IMR-90 (cell line): ENCODE measurements at regions not wholly inside any gene's neighbourhood (a gene's known extent, or its start where the extent isn't known, plus 50 kb on each side); places are given as distances from the start of the nearest gene placed in this dataset.

Experiments used
- ATAC-seq: fragments of 200-7000 bp; cut with Tn5 transposase; 2 replicates; pipeline ENCODE4 v1.9.1; 2020; ENCODE audit warnings: low read depth, mild to moderate bottlenecking, moderate library complexity
- BruUV-seq: library from RNA; stranded (reverse); fragments of 400-500 nt; replicated peaks from 2 replicates; lab custom pipeline; 2021; lab: Mats Ljungman, UMichigan
- CTCF ChIA-PET: fragments of 300-600 bp; formaldehyde crosslinking; extraction: SDS; loops from one replicate; lab custom pipeline; 2021; ENCODE audit warnings: antibody characterized with exemption; lab: Yijun Ruan, JAX
- POLR2A ChIA-PET: fragments of 300-600 bp; sonication (Branson Sonifier 250); formaldehyde crosslinking; loops from one replicate; lab custom pipeline; 2022; ENCODE audit warnings: antibody characterized with exemption; ENCODE audit not compliant: unreplicated experiment; lab: Charles Lee
- DNase-seq: peaks from one replicate; pipeline ENCODE4 v3.0.0; 2013
- H2AFZ ChIP-seq: replicated peaks from 2 replicates; pipeline ENCODE3; 2013; ENCODE audit warnings: low read length, mild to moderate bottlenecking; ENCODE audit not compliant: poor library complexity
- H2AK5ac ChIP-seq: 2 replicates; pipeline ENCODE4 v1.6.1; 2013; ENCODE audit warnings: low read depth, low read length, inconsistent platforms
- H2AK9ac ChIP-seq: replicated peaks from 2 replicates; pipeline ENCODE3; 2013; ENCODE audit warnings: mild to moderate bottlenecking, low read depth, low read length, moderate library complexity; ENCODE audit not compliant: poor library complexity
- H2BK120ac ChIP-seq: 2 replicates; pipeline ENCODE4 v1.6.1; 2013; ENCODE audit warnings: low read depth, low read length, inconsistent platforms
- H2BK15ac ChIP-seq: 3 replicates; pipeline ENCODE4 v1.6.1; 2013; ENCODE audit warnings: low read depth, low read length, inconsistent platforms
- H2BK20ac ChIP-seq: 2 replicates; pipeline ENCODE4 v1.6.1; 2013; ENCODE audit warnings: low read depth, mild to moderate bottlenecking, inconsistent platforms, low read length, moderate library complexity
- H2BK5ac ChIP-seq: 2 replicates; pipeline ENCODE4 v1.6.1; 2013; ENCODE audit warnings: mild to moderate bottlenecking, low read depth, low read length, inconsistent platforms; ENCODE audit not compliant: poor library complexity, severe bottlenecking
- H3K14ac ChIP-seq: replicated peaks from 2 replicates; pipeline ENCODE4 v1.6.1; 2013; ENCODE audit warnings: low read depth, low read length, inconsistent platforms
- H3K18ac ChIP-seq: 2 replicates; pipeline ENCODE4 v1.6.1; 2013; ENCODE audit warnings: low read depth, low read length, control low read depth
- H3K23ac ChIP-seq: 2 replicates; pipeline ENCODE4 v1.6.1; 2013; ENCODE audit warnings: low read depth, low read length, inconsistent platforms
- H3K27ac ChIP-seq: 2 replicates; pipeline ENCODE4 v1.5.1; 2013; ENCODE audit warnings: mild to moderate bottlenecking, control low read depth, low read length; ENCODE audit not compliant: insufficient read depth
- H3K27me3 ChIP-seq: 2 replicates; pipeline ENCODE4 v1.6.1; 2013; ENCODE audit warnings: low read length; ENCODE audit not compliant: control insufficient read depth, insufficient read depth
- H3K36me3 ChIP-seq: 2 replicates; pipeline ENCODE4 v1.6.1; 2013; ENCODE audit warnings: low read length, mixed read lengths; ENCODE audit not compliant: control insufficient read depth, insufficient read depth
- H3K4ac ChIP-seq: 2 replicates; pipeline ENCODE4 v1.6.1; 2013; ENCODE audit warnings: low read depth, low read length, inconsistent platforms
- H3K4me1 ChIP-seq: 2 replicates; pipeline ENCODE4 v1.6.1; 2013; ENCODE audit warnings: low read length, mixed read lengths; ENCODE audit not compliant: control insufficient read depth, insufficient read depth
- H3K4me2 ChIP-seq: 2 replicates; pipeline ENCODE4 v1.6.1; 2013; ENCODE audit warnings: low read depth, mild to moderate bottlenecking, control low read depth, low read length, moderate library complexity
- H3K4me3 ChIP-seq: 2 replicates; pipeline ENCODE4 v1.5.1; 2013; ENCODE audit warnings: low read depth, mild to moderate bottlenecking, control low read depth, low read length, moderate library complexity; ENCODE audit not compliant: insufficient read depth
- H3K56ac ChIP-seq: 2 replicates; pipeline ENCODE4 v1.6.1; 2013; ENCODE audit warnings: low read length, inconsistent platforms; ENCODE audit not compliant: insufficient read depth; ENCODE audit errors: extremely low read depth
- H3K79me1 ChIP-seq, 2 experiments: 2 replicates each; pipeline ENCODE4 v1.6.1; 2013; ENCODE audit warnings: low read length in 2 of 2, inconsistent platforms in 1 of 2, low read depth in 1 of 2
- H3K9ac ChIP-seq: 2 replicates; pipeline ENCODE4 v1.6.1; 2013; ENCODE audit warnings: low read depth, low read length, control low read depth
- H3K9me1 ChIP-seq: 2 replicates; pipeline ENCODE4 v1.6.1; 2013; ENCODE audit warnings: low read length, inconsistent platforms; ENCODE audit not compliant: insufficient read depth
- H3K9me3 ChIP-seq: 2 replicates; pipeline ENCODE4 v1.6.1; 2013; ENCODE audit warnings: low read length; ENCODE audit not compliant: control insufficient read depth, insufficient read depth
- H4K20me1 ChIP-seq: 2 replicates; pipeline ENCODE4 v1.6.1; 2013; ENCODE audit warnings: low read length, inconsistent platforms; ENCODE audit not compliant: insufficient read depth
- H4K5ac ChIP-seq: 2 replicates; pipeline ENCODE4 v1.6.1; 2013; ENCODE audit warnings: mild to moderate bottlenecking, low read depth, low read length, control low read depth
- H4K8ac ChIP-seq, 2 experiments: 2 replicates each; pipeline ENCODE4 v1.6.1; 2013; ENCODE audit warnings: low read depth in 2 of 2, low read length in 2 of 2, control low read depth in 1 of 2, inconsistent platforms in 1 of 2
- H4K91ac ChIP-seq: 2 replicates; pipeline ENCODE4 v1.6.1; 2013; ENCODE audit warnings: low read depth, low read length, inconsistent platforms; ENCODE audit not compliant: insufficient read depth
- BHLHE40 ChIP-seq: fragments of 150-350 bp; IDR thresholded peaks from 2 replicates; pipeline ENCODE4 v1.6.1; 2016; ENCODE audit warnings: mild to moderate bottlenecking, low read depth, low read length
- CEBPB ChIP-seq: IDR thresholded peaks from 2 replicates; pipeline ENCODE4 v1.6.1; 2012; ENCODE audit warnings: low read depth, low read length, improper control_type of control experiment
- CHD1 ChIP-seq: IDR thresholded peaks from 2 replicates; pipeline ENCODE4 v1.6.1; 2012; ENCODE audit warnings: low read depth, low read length, improper control_type of control experiment
- FOS ChIP-seq: fragments of 150-350 bp; IDR thresholded peaks from 2 replicates; pipeline ENCODE4 v1.6.1; 2016; ENCODE audit warnings: low read depth, low read length
- MAFK ChIP-seq: IDR thresholded peaks from 2 replicates; pipeline ENCODE4 v1.6.1; 2012; ENCODE audit warnings: low read depth, low read length, improper control_type of control experiment
- MAZ ChIP-seq: IDR thresholded peaks from 2 replicates; pipeline ENCODE4 v1.6.1; 2012; ENCODE audit warnings: low read depth, mild to moderate bottlenecking, low read length, improper control_type of control experiment, moderate library complexity, borderline replicate concordance
- MXI1 ChIP-seq: IDR thresholded peaks from 2 replicates; pipeline ENCODE4 v1.6.1; 2012; ENCODE audit warnings: low read depth, mild to moderate bottlenecking, low read length, moderate library complexity, borderline replicate concordance
- NFE2L2 ChIP-seq: fragments of 150-350 bp; IDR thresholded peaks from 2 replicates; pipeline ENCODE4 v1.6.1; 2016; ENCODE audit warnings: low read depth, mild to moderate bottlenecking, low read length
- POLR2A ChIP-seq: IDR thresholded peaks from 2 replicates; pipeline ENCODE4 v1.6.1; 2012; ENCODE audit warnings: mild to moderate bottlenecking, low read depth, low read length
- RAD21 ChIP-seq: IDR thresholded peaks from 2 replicates; pipeline ENCODE4 v1.6.1; 2012; ENCODE audit warnings: low read length, improper control_type of control experiment
- RCOR1 ChIP-seq: IDR thresholded peaks from 2 replicates; pipeline ENCODE4 v1.6.1; 2012; ENCODE audit warnings: mild to moderate bottlenecking, low read length, improper control_type of control experiment; ENCODE audit not compliant: insufficient replicate concordance
- RFX5 ChIP-seq: IDR thresholded peaks from 2 replicates; pipeline ENCODE4 v1.8.0; 2012; ENCODE audit warnings: low read depth, mild to moderate bottlenecking, low read length, moderate library complexity
- SMC3 ChIP-seq: fragments of 150-350 bp; IDR thresholded peaks from 2 replicates; pipeline ENCODE4 v1.6.1; 2016; ENCODE audit warnings: low read depth, mild to moderate bottlenecking, antibody characterized with exemption, low read length, moderate library complexity
- WGBS, 2 experiments: methylation state at CpG; one replicate each; pipeline versions ENCODE4 v1.1.5 to v1.1.7; 2013; ENCODE audit warnings: missing lambda C conversion rate in 2 of 2; ENCODE audit not compliant: insufficient read length in 1 of 2; ENCODE audit errors: extremely low coverage in 2 of 2; 5-methylcytosine and 5-hydroxymethylcytosine counted together
- dilution Hi-C: fragments of 300-500 bp; cut with HindIII; formaldehyde crosslinking; loops from one replicate; pipeline ENCODE4 v1.14.3; 2018; ENCODE audit warnings: low sequenced_read_pairs; ENCODE audit not compliant: unreplicated experiment
- in situ Hi-C: fragments of 300-500 bp; cut with MboI; formaldehyde crosslinking; loops from 3 replicates; pipeline ENCODE4 v1.14.3; 2019; ENCODE audit warnings: low sequenced_read_pairs, inconsistent platforms, mixed read lengths
- intact Hi-C: fragments of 100-400 bp; cut with micrococcal nuclease; formaldehyde crosslinking; loops from 2 replicates; pipeline ENCODE4 v1.10.0; 2022
- TF ChIP-seq, protein P1 (sequence below): fragments of 150-350 bp; IDR thresholded peaks from 2 replicates; pipeline ENCODE4 v1.6.1; 2017; ENCODE audit warnings: mild to moderate bottlenecking, antibody characterized with exemption, low read length, low read depth
- TF ChIP-seq, protein P2 (sequence below): fragments of 150-350 bp; IDR thresholded peaks from 2 replicates; pipeline ENCODE4 v1.6.1; 2016; ENCODE audit warnings: low read depth, mild to moderate bottlenecking, low read length, moderate library complexity, borderline replicate concordance
- TF ChIP-seq, protein P3 (sequence below): conservative IDR thresholded peaks from 2 replicates; pipeline ENCODE4 v1.5.1; 2012; ENCODE audit warnings: mild to moderate bottlenecking, low read depth, low read length, improper control_type of control experiment

DNA sequence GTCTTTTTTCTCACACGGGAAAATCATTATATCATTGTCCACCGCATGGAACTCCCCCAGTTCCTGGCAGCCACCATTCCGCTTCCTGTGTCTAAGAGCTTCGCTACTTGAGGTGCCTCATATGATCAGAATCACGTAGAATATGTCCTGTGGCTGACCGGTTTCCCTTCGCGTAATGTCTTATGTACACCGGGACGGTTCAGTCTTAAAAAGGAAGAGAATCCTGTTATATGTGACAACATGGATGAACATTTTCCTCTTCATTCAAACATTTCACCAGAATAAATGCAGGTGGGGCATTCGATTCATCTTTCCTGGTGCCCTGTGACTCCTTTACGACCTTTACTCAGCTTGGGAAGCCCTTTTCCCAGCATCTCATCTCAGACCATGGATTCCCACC, 131.7 kb upstream of the TWIST2 start:
- no peak overlapping the region for H2BK5ac ChIP-seq
- H3K9me3 ChIP-seq, result peaks cover 3% of the 10 kb centered on the region; the same call in 1 of the 2 replicates
- POLR2A ChIA-PET, result no interaction called here
- no peak overlapping the region for H2BK20ac ChIP-seq
- peaks cover 15% of the 10 kb centered on the region for H3K27me3 ChIP-seq
- H3K4ac ChIP-seq, result no peak overlapping the region
- no peak for ATAC-seq
- no peak for DNase-seq
- H3K14ac ChIP-seq, result no peak overlapping the region
- no peak overlapping the region for H3K9ac ChIP-seq
- no peak overlapping the region for H4K91ac ChIP-seq
- intact Hi-C loops (no loop called here), dilution Hi-C loops (no loop called here), in situ Hi-C loops (no loop called here)
- no peak overlapping the region for H3K27ac ChIP-seq
- no TSS peak for BruUV-seq
- H3K4me3 ChIP-seq, result no peak overlapping the region
- H2BK15ac ChIP-seq, result no peak overlapping the region
- H2AK5ac ChIP-seq, result no peak overlapping the region
- no peak overlapping the region for H4K5ac ChIP-seq
- TF ChIP-seq CHD1 (no peak), RFX5 (no peak), RCOR1 (no peak), CEBPB (no peak), MXI1 (no peak), MAZ (no peak), POLR2A (no peak), NFE2L2 (no peak), MAFK (no peak), FOS (no peak), RAD21 (no peak), SMC3 (no peak), BHLHE40 (no peak)
- TF ChIP-seq, protein P1, sequence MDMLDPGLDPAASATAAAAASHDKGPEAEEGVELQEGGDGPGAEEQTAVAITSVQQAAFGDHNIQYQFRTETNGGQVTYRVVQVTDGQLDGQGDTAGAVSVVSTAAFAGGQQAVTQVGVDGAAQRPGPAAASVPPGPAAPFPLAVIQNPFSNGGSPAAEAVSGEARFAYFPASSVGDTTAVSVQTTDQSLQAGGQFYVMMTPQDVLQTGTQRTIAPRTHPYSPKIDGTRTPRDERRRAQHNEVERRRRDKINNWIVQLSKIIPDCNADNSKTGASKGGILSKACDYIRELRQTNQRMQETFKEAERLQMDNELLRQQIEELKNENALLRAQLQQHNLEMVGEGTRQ, result no peak
- TF ChIP-seq, protein P2, sequence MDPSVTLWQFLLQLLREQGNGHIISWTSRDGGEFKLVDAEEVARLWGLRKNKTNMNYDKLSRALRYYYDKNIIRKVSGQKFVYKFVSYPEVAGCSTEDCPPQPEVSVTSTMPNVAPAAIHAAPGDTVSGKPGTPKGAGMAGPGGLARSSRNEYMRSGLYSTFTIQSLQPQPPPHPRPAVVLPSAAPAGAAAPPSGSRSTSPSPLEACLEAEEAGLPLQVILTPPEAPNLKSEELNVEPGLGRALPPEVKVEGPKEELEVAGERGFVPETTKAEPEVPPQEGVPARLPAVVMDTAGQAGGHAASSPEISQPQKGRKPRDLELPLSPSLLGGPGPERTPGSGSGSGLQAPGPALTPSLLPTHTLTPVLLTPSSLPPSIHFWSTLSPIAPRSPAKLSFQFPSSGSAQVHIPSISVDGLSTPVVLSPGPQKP, result no peak
- TF ChIP-seq, protein P3, sequence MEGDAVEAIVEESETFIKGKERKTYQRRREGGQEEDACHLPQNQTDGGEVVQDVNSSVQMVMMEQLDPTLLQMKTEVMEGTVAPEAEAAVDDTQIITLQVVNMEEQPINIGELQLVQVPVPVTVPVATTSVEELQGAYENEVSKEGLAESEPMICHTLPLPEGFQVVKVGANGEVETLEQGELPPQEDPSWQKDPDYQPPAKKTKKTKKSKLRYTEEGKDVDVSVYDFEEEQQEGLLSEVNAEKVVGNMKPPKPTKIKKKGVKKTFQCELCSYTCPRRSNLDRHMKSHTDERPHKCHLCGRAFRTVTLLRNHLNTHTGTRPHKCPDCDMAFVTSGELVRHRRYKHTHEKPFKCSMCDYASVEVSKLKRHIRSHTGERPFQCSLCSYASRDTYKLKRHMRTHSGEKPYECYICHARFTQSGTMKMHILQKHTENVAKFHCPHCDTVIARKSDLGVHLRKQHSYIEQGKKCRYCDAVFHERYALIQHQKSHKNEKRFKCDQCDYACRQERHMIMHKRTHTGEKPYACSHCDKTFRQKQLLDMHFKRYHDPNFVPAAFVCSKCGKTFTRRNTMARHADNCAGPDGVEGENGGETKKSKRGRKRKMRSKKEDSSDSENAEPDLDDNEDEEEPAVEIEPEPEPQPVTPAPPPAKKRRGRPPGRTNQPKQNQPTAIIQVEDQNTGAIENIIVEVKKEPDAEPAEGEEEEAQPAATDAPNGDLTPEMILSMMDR, result no peak
- no peak overlapping the region for H2AK9ac ChIP-seq
- no peak overlapping the region for H2AFZ ChIP-seq
- no peaks in the 10 kb centered on the region for H3K4me1 ChIP-seq
- WGBS, 2 experiments, result 90% methylated on average over 5 of the region's 12 CpGs; no CpG with 5 or more reads in 1 of the 2 experiments
- no peaks in the 10 kb centered on the region for H3K36me3 ChIP-seq
- H3K4me2 ChIP-seq, result no peak overlapping the region
- no peak overlapping the region for H3K18ac ChIP-seq
- H4K20me1 ChIP-seq, result no peaks in the 10 kb centered on the region
- H3K9me1 ChIP-seq, result peaks cover 7% of the 10 kb centered on the region
- no peak overlapping the region for H3K56ac ChIP-seq
- H3K79me1 ChIP-seq, result no peaks in the 10 kb centered on the region
- H4K8ac ChIP-seq, result no peak overlapping the region
- H3K23ac ChIP-seq, result no peak overlapping the region
- CTCF ChIA-PET, result no interaction called here
- H2BK120ac ChIP-seq, result no peak overlapping the region
